ENCODE measurements at regions not wholly inside any gene's neighbourhood (a gene's known extent, or its start where the extent isn't known, plus 50 kb on each side); places are given as distances from the start of the nearest gene placed in this dataset.

DNA sequence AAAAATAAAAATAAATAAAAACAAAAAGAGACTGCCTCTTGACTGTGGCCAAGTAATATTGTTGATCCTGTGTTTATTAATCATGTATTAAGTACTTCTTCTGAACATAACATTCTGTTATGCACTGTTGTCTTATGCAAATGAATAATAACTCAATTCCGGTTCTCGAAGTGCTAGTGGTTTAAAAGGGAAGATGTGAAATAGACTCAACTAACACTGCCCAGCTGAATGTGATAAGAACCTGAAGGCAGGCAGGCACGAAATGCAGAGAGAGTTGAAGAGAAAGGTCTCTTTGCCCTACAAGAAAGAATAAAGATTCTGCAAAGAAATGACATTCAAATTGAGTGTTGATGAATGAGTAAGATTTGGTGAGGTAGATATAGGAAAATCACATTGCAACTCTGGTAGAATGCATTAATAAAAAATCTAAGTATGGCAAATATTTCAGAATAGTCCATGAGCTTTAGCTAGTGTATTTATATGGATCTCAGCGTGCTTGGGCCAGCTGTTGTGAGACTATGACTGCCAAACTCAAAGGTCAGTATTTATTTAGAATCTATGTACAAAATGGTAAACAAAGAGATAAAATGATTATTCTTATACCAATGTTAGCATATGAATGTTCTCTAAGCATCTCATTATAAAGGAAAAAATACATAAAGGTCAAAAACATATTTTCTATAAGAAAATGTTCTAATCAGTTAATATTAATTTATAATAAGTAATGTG lies 352.3 kb upstream of the CDH7 start:
- Histone ChIP-seq H3K9me3 (replicated peaks) (no peaks in the 10 kb centered on the region), H3K4me1 (no peaks in the 10 kb centered on the region), H3K4me3 (no peak overlapping the region), H3K36me3 (no peaks in the 10 kb centered on the region), H3K27me3 (ENCODE audit: low read depth) (no peaks in the 10 kb centered on the region), H3K27ac (replicated peaks) (no peak overlapping the region)
- DNase-seq: no peak
- TF ChIP-seq, protein P1, sequence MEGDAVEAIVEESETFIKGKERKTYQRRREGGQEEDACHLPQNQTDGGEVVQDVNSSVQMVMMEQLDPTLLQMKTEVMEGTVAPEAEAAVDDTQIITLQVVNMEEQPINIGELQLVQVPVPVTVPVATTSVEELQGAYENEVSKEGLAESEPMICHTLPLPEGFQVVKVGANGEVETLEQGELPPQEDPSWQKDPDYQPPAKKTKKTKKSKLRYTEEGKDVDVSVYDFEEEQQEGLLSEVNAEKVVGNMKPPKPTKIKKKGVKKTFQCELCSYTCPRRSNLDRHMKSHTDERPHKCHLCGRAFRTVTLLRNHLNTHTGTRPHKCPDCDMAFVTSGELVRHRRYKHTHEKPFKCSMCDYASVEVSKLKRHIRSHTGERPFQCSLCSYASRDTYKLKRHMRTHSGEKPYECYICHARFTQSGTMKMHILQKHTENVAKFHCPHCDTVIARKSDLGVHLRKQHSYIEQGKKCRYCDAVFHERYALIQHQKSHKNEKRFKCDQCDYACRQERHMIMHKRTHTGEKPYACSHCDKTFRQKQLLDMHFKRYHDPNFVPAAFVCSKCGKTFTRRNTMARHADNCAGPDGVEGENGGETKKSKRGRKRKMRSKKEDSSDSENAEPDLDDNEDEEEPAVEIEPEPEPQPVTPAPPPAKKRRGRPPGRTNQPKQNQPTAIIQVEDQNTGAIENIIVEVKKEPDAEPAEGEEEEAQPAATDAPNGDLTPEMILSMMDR (IDR thresholded peaks at IDR 0.05; ENCODE audit: borderline replicate concordance): no peak
- intact Hi-C loops (cut with micrococcal nuclease): no loop called here

- Histone ChIP-seq H3K27me3 (ENCODE audit: low read depth) (no peaks in the 10 kb centered on the region), H3K27ac (replicated peaks) (no peak overlapping the region), H3K4me3 (no peak overlapping the region), H3K9me3 (replicated peaks) (peaks cover 23% of the 10 kb centered on the region), H3K36me3 (no peaks in the 10 kb centered on the region), H3K4me1 (no peaks in the 10 kb centered on the region)
- TF ChIP-seq, protein P1 (IDR thresholded peaks at IDR 0.05; ENCODE audit: borderline replicate concordance): no peak
- intact Hi-C loops (cut with micrococcal nuclease): no loop called here
- no peak for DNase-seq
Observed at GRCh38 chr18:65380986-65381385, 369.8 kb upstream of the CDH7 start.

GRCh38 chr18:65380571-65380970 lies 370.2 kb upstream of the CDH7 start:
- no peak for DNase-seq
- intact Hi-C loops (cut with micrococcal nuclease): no loop called here
- Histone ChIP-seq H3K27ac (replicated peaks) (no peak overlapping the region), H3K4me3 (no peak overlapping the region), H3K9me3 (replicated peaks) (peaks cover 23% of the 10 kb centered on the region), H3K36me3 (no peaks in the 10 kb centered on the region), H3K4me1 (no peaks in the 10 kb centered on the region), H3K27me3 (ENCODE audit: low read depth) (no peaks in the 10 kb centered on the region)
- TF ChIP-seq, protein P1 (IDR thresholded peaks at IDR 0.05; ENCODE audit: borderline replicate concordance): no peak

DNA sequence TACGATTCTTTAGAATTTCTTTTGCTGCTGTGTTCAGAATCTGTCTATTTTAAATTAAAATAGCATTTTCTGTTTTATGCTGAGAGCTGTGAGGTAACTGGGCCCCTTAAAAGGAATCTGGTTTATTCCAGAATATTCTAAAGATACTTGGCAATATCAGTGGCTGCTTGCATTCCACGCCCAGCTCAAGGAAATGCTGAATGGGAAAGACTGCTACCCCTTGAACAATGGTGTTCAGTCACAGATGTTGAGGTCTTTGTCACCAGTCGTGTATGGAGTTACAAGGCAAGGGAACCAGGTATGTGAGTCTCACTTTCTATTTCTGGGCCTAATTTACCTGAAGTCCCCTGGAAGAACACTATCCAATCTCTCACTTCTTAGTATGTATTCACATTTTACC lies 377.9 kb upstream of the CDH7 start:
- no peak for DNase-seq
- TF ChIP-seq, protein P1 (IDR thresholded peaks at IDR 0.05; ENCODE audit: borderline replicate concordance): no peak
- intact Hi-C loops (cut with micrococcal nuclease): no loop called here
- Histone ChIP-seq H3K9me3 (replicated peaks) (peaks cover 2% of the 10 kb centered on the region), H3K27me3 (ENCODE audit: low read depth) (no peaks in the 10 kb centered on the region), H3K36me3 (no peaks in the 10 kb centered on the region), H3K27ac (replicated peaks) (no peak overlapping the region), H3K4me1 (no peaks in the 10 kb centered on the region), H3K4me3 (no peak overlapping the region)

GRCh38 chr18:65365245-65365980 lies 385.4 kb upstream of the CDH7 start:
- Histone ChIP-seq H3K27ac (replicated peaks) (no peak overlapping the region), H3K9me3 (replicated peaks) (no peaks in the 10 kb centered on the region), H3K4me1 (no peaks in the 10 kb centered on the region), H3K27me3 (ENCODE audit: low read depth) (no peaks in the 10 kb centered on the region), H3K4me3 (no peak overlapping the region), H3K36me3 (no peaks in the 10 kb centered on the region)
- DNase-seq: no peak
- intact Hi-C loops (cut with micrococcal nuclease): no loop called here
- TF ChIP-seq, protein P1 (IDR thresholded peaks at IDR 0.05; ENCODE audit: borderline replicate concordance): no peak
